ENCODE measurements at regions not wholly inside any gene's neighbourhood (a gene's known extent, or its start where the extent isn't known, plus 50 kb on each side); places are given as distances from the start of the nearest gene placed in this dataset.

DNA sequence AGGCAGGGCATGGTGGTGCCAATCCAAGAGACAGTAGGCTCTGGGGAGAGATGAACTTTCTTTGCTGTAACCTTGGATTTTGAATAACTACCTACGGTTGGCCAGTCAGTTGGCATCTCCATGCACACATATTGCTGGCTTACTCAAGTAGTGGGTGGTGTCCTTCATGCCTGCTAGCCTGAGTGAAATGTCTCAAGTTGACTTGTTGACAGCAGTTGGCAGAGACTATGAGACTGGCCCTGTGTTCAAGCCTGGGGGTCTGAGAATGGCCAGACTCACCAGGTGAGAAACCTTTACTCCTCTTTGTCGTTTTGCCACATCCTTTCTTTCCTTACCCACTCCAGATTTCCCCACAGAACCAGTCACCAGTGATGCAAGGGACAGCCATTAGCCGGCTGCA lies 173.3 kb downstream of the MID1IP1 start:
- Histone ChIP-seq H3K36me3 (no peaks in the 10 kb centered on the region), H3K4me3 (no peak overlapping the region), H3K27ac (no peak overlapping the region), H3K9me3 (no peaks in the 10 kb centered on the region), H3K27me3 (no peaks in the 10 kb centered on the region), H3K4me1 (ENCODE audit: insufficient read depth) (no peaks in the 10 kb centered on the region)
- no peak for DNase-seq
- 74 to 85% (median 79%) methylated on average over 3 of the region's 3 CpGs for WGBS, 3 donors
- intact Hi-C loops (cut with DNase I) = no loop called here
- TF ChIP-seq EP300 (IDR thresholded peaks at IDR 0.05) (no peak), POLR2A (IDR thresholded peaks at IDR 0.05) (no peak)
- TF ChIP-seq, protein P1, sequence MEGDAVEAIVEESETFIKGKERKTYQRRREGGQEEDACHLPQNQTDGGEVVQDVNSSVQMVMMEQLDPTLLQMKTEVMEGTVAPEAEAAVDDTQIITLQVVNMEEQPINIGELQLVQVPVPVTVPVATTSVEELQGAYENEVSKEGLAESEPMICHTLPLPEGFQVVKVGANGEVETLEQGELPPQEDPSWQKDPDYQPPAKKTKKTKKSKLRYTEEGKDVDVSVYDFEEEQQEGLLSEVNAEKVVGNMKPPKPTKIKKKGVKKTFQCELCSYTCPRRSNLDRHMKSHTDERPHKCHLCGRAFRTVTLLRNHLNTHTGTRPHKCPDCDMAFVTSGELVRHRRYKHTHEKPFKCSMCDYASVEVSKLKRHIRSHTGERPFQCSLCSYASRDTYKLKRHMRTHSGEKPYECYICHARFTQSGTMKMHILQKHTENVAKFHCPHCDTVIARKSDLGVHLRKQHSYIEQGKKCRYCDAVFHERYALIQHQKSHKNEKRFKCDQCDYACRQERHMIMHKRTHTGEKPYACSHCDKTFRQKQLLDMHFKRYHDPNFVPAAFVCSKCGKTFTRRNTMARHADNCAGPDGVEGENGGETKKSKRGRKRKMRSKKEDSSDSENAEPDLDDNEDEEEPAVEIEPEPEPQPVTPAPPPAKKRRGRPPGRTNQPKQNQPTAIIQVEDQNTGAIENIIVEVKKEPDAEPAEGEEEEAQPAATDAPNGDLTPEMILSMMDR (IDR thresholded peaks at IDR 0.05) = no peak

GRCh38 chrX:38975368-38975942 lies 174.2 kb downstream of the MID1IP1 start:
- no peaks in the 10 kb centered on the region for H3K27me3 ChIP-seq
- H3K36me3 ChIP-seq = no peaks in the 10 kb centered on the region
- no peak for DNase-seq
- no peaks in the 10 kb centered on the region for H3K9me3 ChIP-seq
- no peak overlapping the region for H3K4me3 ChIP-seq
- H3K4me1 ChIP-seq (ENCODE audit: insufficient read depth) = no peaks in the 10 kb centered on the region
- TF ChIP-seq, protein P1 (IDR thresholded peaks at IDR 0.05) = no peak
- TF ChIP-seq EP300 (IDR thresholded peaks at IDR 0.05) = no peak
- TF ChIP-seq POLR2A (IDR thresholded peaks at IDR 0.05) = no peak
- intact Hi-C loops (cut with DNase I) = no loop called here
- H3K27ac ChIP-seq = no peak overlapping the region

DNA sequence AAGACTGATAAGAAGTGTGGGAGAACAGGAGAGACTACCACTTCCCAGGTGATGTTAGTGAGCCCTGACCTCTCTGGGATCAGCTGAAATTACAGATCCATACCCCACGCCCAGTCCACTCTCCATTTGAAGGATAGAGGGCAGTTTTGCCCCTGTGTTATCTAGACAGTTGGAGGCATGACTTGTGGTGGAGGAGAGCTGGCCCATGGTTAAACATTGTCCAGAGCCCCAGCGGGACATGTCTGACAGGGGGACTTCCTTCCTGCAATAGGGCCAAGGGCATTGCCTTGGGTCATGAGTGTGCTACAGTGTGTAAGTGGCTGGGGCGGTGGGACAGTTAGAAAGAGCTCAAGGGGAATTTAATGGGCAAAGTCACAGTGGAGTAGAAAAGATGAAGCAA lies 181.1 kb downstream of the MID1IP1 start:
- 69 to 78% (median 71%) methylated on average over 3 of the region's 3 CpGs for WGBS, 3 donors
- intact Hi-C loops (cut with DNase I) = no loop called here
- no peaks in the 10 kb centered on the region for H3K4me1 ChIP-seq (ENCODE audit: insufficient read depth)

DNA sequence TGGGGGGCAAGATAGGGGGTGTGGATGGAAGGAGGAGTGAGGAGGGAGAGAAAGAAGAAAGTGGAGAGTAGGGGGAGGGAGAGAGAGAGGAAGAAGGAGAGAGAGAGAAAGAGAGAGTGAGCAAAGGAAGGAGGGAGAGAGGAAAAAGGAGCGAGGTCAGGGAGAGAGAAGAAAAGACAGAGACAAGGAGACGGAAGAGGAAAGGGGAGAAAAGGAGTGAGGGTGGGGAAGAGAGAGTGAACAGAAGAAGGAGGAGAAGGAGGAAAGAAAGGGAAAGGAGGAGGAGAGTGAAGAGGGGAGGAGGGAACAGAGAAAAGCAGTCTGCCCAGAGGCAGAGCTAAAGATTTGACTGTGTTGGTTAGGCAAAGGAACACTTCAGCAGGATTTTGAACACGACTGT lies 181.6 kb downstream of the MID1IP1 start:
- intact Hi-C loops (cut with DNase I) = no loop called here
- no peak overlapping the region for H3K4me3 ChIP-seq
- no peaks in the 10 kb centered on the region for H3K4me1 ChIP-seq (ENCODE audit: insufficient read depth)
- no peaks in the 10 kb centered on the region for H3K9me3 ChIP-seq
- no peaks in the 10 kb centered on the region for H3K36me3 ChIP-seq
- no peaks in the 10 kb centered on the region for H3K27me3 ChIP-seq
- WGBS, 3 donors = 44 to 56% (median 45%) methylated on average over 3 of the region's 3 CpGs
- DNase-seq = no peak
- no peak overlapping the region for H3K27ac ChIP-seq
- TF ChIP-seq POLR2A (IDR thresholded peaks at IDR 0.05) (no peak), EP300 (IDR thresholded peaks at IDR 0.05) (no peak)
- TF ChIP-seq, protein P1 (IDR thresholded peaks at IDR 0.05) = no peak

More for the DNA sequence above, 181.1 kb downstream of the MID1IP1 start:
- Histone ChIP-seq H3K27ac (no peak overlapping the region), H3K4me3 (no peak overlapping the region), H3K27me3 (no peaks in the 10 kb centered on the region), H3K9me3 (no peaks in the 10 kb centered on the region), H3K36me3 (no peaks in the 10 kb centered on the region)
- TF ChIP-seq, protein P1 (IDR thresholded peaks at IDR 0.05) = no peak
- no peak for TF ChIP-seq EP300 (IDR thresholded peaks at IDR 0.05)
- TF ChIP-seq POLR2A (IDR thresholded peaks at IDR 0.05) = no peak
- no peak for DNase-seq

Data from ovary (tissue), 7 donors.